Prostate gland (tissue), 2 donors: ENCODE measurements at regions not wholly inside any gene's neighbourhood (a gene's known extent, or its start where the extent isn't known, plus 50 kb on each side); places are given as distances from the start of the nearest gene placed in this dataset.

Source experiments
- DNase-seq: peaks from one replicate; pipeline ENCODE4 v3.0.0-alpha.2; 2019; ENCODE audit warnings: low spot score
- H3K27ac ChIP-seq, 2 donors: fragments of 200-600 bp; sonication (generic); 2 replicates each; pipeline ENCODE4 v1.5.1; 2017 to 2019
- H3K27me3 ChIP-seq: fragments of 200-600 bp; sonication (generic); replicated peaks from 2 replicates; pipeline ENCODE4 v1.5.1; 2019; ENCODE audit not compliant: insufficient read depth
- H3K36me3 ChIP-seq, 2 donors: fragments of 200-600 bp; sonication (generic); 1 replicate in 1 of 2; 2 replicates in 1 of 2; pipeline versions ENCODE4 v1.5.1 to v1.8.1; 2017 to 2019
- H3K4me1 ChIP-seq: fragments of 200-600 bp; sonication (generic); replicated peaks from 2 replicates; pipeline ENCODE4 v1.5.1; 2019
- H3K4me3 ChIP-seq, 2 donors: fragments of 200-600 bp; sonication (generic); 2 replicates each; pipeline ENCODE4 v1.5.1; 2017 to 2019
- H3K9me3 ChIP-seq: fragments of 200-600 bp; sonication (generic); 2 replicates; pipeline ENCODE4 v1.5.1; 2017
- CTCF ChIP-seq, 4 experiments: fragments of 200-600 bp in 2 of 4; fragments of 450-650 bp in 2 of 4; sonication (generic) in 2 of 4; IDR thresholded peaks; 1 replicate in 3 of 4; 2 replicates in 1 of 4; pipeline ENCODE4 v1.5.1; 2016 to 2019; ENCODE audit warnings: antibody characterized with exemption in 4 of 4, mild to moderate bottlenecking in 2 of 4, moderate library complexity in 2 of 4
- POLR2A ChIP-seq: fragments of 450-650 bp; IDR thresholded peaks from one replicate; pipeline ENCODE4 v1.6.1; 2016; ENCODE audit warnings: antibody characterized with exemption, mild to moderate bottlenecking
- POLR2AphosphoS5 ChIP-seq: sonication (generic); formaldehyde crosslinking; IDR thresholded peaks from one replicate; pipeline ENCODE4 v1.6.1; 2017; ENCODE audit warnings: antibody characterized with exemption
- WGBS: methylation state at CpG from one replicate; pipeline ENCODE4 v1.1.5; 2018; 5-methylcytosine and 5-hydroxymethylcytosine counted together
- intact Hi-C: fragments of 100-400 bp; cut with DNase I; formaldehyde crosslinking; loops from one replicate; pipeline ENCODE4 v1.14.2; 2022

GRCh38 chr17:11056926-11057325 is 184.1 kb upstream of the SHISA6 start:
- no peak for TF ChIP-seq POLR2A
- no peak for TF ChIP-seq CTCF (IDR thresholded peaks at IDR 0.05)
- no peak for TF ChIP-seq POLR2AphosphoS5
- H3K4me1 ChIP-seq = no peaks in the 10 kb centered on the region
- no peak overlapping the region for H3K27ac ChIP-seq
- H3K9me3 ChIP-seq = no peaks in the 10 kb centered on the region
- no peak for DNase-seq
- no peaks in the 10 kb centered on the region for H3K27me3 ChIP-seq
- no peak overlapping the region for H3K4me3 ChIP-seq
- no peaks in the 10 kb centered on the region for H3K36me3 ChIP-seq
- intact Hi-C loops = no loop called here

- 39% methylated on average over 3 of the region's 3 CpGs for WGBS
- DNase-seq = no peak
- Histone ChIP-seq H3K4me3 (no peak overlapping the region), H3K4me1 (no peaks in the 10 kb centered on the region), H3K36me3 (no peaks in the 10 kb centered on the region), H3K9me3 (no peaks in the 10 kb centered on the region), H3K27ac (no peak overlapping the region), H3K27me3 (no peaks in the 10 kb centered on the region)
- no peak for TF ChIP-seq POLR2A
- TF ChIP-seq CTCF (IDR thresholded peaks at IDR 0.05) = no peak
- intact Hi-C loops = no loop called here
Measured at GRCh38 chr17:11053846-11054245, 187.2 kb upstream of the SHISA6 start.

DNA sequence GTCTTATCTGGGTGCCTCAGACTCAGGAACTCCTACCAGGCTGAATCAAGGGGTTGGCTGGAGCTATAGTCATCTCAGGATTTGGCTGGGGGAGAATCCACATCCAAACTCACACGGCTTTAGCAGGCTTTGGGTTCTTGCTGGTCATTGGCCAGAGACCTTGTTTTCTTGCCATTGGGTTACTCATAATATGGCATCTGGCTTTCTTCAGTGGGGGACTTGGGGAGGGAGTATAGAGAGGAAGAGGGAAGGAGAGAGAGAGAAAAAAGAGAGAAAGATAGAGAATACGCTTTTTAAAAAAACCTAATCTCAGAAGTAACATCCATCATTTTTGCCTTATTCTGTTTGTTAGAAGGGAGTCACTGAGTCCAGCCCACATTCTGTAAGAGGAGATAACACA is 191.5 kb upstream of the SHISA6 start:
- H3K4me1 ChIP-seq = no peaks in the 10 kb centered on the region
- WGBS = 88% methylated on average over 2 of the region's 2 CpGs
- no peak for DNase-seq
- intact Hi-C loops = no loop called here
- H3K4me3 ChIP-seq = no peak overlapping the region
- H3K27ac ChIP-seq = no peak overlapping the region
- H3K36me3 ChIP-seq = no peaks in the 10 kb centered on the region
- no peak for TF ChIP-seq POLR2A
- TF ChIP-seq POLR2AphosphoS5 = no peak
- no peak for TF ChIP-seq CTCF (IDR thresholded peaks at IDR 0.05)
- no peaks in the 10 kb centered on the region for H3K9me3 ChIP-seq
- H3K27me3 ChIP-seq = no peaks in the 10 kb centered on the region

DNA sequence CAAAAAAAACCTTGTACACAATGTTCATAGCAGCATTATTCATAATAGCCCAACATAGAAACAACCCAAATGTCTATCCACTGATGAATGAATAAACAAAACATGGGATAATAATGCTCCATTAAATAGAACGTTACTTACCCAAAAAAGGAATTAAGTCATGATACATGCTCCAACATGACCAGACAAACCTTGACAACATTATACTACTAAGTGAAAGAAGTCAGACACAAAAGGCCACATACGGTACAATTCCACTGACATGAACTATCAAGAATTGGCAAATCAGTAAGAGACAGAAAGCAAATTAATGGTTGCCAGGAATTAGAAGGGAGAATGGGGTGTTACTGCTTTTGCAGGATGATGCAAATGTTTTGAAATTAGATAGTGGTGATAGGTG is 193.8 kb upstream of the SHISA6 start:
- intact Hi-C loops = no loop called here
- Histone ChIP-seq H3K27me3 (no peaks in the 10 kb centered on the region), H3K4me1 (no peaks in the 10 kb centered on the region), H3K9me3 (no peaks in the 10 kb centered on the region), H3K4me3 (no peak overlapping the region), H3K27ac (no peak overlapping the region), H3K36me3 (no peaks in the 10 kb centered on the region)
- WGBS = 43% methylated on average over 2 of the region's 2 CpGs
- TF ChIP-seq POLR2A (no peak), POLR2AphosphoS5 (no peak), CTCF (IDR thresholded peaks at IDR 0.05) (no peak)
- DNase-seq = no peak

GRCh38 chr17:11039342-11039741 is 201.5 kb upstream of the PIRT start:
- WGBS = 58% methylated on average over 1 of the region's 1 CpG
- Histone ChIP-seq H3K9me3 (no peaks in the 10 kb centered on the region), H3K4me3 (no peak overlapping the region), H3K4me1 (no peaks in the 10 kb centered on the region), H3K27me3 (no peaks in the 10 kb centered on the region), H3K36me3 (no peaks in the 10 kb centered on the region), H3K27ac (no peak overlapping the region)
- DNase-seq = no peak
- intact Hi-C loops = no loop called here
- TF ChIP-seq POLR2A (no peak), POLR2AphosphoS5 (no peak), CTCF (IDR thresholded peaks at IDR 0.05) (no peak)
